SKM-1 treated with dmso at 0.1 percent for 144 hours (cell line): ENCODE measurements at regions not wholly inside any gene's neighbourhood (a gene's known extent, or its start where the extent isn't known, plus 50 kb on each side); places are given as distances from the start of the nearest gene placed in this dataset.

Experiments used
- DNase-seq: peaks from one replicate; lab custom pipeline; 2025; ENCODE audit not compliant: unreplicated experiment; lab: John Stamatoyannopoulos, UW

DNA sequence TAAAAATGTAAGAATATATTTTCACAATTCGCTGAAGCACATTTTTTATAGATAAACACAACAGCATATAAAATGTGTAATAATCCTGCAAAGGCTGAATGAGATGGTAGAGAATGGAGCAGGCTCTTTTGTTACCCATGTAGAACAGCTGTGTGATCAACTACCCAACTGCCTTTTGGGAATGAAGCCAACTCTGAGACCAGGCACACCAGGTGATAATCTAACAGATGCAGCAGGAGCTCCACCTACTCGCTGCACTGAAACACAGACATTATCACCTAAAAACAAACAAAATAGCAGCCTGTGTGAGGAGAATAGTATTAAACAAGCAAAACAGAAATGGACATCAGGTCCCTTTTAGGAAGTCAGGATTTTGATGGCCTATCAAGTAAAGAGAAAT lies 183.3 kb downstream of the CCDC59 start:
- no peak for DNase-seq

DNA sequence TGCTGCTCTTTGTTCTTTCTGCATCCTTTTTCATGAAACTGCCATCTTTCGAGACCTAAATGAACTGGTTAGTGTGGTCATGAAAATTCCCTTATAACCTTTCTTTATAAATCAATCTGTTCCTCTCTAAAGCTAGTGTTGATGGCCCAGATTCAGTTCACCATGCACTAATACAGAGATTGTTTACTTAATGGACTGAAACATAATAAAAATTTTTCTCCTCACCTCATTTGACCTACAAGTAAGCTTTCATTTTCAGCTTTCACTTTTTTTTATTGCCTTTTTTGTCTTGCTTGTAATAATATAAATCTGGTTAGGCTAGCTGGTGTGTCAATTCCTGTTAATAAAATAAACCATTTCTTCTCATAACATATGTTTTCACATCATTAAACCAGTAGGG lies 183.8 kb downstream of the CCDC59 start:
- DNase-seq = no peak

DNA sequence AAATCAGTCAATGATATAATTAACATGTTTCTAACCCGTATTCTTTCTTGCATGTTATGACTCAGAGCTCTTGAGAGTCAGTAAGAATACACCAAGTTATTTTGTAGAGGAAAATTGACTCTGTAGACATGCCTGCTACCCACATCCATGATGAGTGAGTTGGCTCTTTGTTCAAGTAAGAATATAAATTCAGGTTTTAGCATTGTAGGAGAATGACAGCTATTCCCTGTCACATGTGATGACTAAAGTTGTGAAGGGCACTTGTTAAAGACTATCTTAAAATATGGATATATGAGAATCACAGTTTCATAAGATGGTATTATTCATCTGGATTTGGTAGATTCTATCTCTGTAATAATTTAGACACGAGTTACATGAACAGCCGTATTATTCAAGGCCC lies 209.1 kb downstream of the CCDC59 start:
- DNase-seq = no peak

DNA sequence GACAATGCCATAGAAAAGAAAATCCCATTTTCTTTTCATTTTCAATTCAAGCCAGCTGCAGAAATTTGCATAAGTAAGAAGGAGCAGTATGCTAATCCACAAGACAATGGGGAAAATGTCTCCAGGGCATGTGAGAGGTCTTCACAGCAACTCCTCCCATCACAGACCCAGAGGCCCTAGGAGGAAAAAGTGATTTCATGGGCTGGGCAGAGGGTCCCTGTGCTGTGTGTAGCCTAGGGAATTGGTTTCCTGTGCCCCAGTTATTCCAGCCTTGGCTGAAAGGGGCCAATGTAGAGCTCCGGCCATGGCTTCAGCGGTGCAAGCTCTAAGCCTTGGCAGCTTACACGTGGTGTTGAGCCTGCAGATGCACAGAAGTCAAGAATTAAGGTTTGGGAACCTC lies 211.4 kb downstream of the CCDC59 start:
- no peak for DNase-seq

DNA sequence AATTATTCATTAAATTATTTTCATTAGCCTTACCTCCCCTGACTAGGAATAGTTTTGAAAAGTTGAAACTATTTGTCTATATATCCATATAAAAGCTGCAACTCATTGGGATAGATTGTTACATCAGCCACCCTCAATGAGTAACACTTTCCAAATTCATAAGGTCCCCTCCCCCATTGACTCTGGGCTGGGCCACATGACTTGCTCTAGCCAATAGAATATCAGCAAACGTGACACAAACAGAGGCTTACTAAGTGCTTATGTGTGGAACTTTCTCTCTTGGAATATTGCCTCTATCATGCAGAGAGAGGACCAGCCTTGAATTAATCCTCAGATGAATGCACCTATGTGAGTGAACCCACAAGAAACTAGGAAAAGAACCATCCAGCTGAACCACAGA lies 213.7 kb downstream of the CCDC59 start:
- no peak for DNase-seq

DNA sequence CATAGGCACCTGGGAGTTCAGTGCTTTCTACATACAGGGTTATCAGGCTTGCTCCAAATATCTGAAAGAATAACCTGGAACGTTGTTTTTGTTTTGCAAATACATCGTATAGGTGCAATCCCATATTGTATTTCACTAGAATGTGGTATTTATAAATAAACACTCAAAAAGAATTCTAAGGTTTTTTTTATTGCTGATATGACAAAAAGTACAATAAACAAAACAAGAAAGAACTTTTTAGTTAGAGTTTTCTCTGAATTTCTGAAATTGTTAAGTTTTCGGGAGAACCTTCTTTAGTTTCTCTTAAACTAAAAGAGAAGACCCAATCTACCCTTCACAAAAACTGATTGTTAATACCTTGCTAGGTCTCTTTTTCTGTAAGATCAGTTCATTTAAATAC lies 225.8 kb downstream of the CCDC59 start:
- no peak for DNase-seq

DNA sequence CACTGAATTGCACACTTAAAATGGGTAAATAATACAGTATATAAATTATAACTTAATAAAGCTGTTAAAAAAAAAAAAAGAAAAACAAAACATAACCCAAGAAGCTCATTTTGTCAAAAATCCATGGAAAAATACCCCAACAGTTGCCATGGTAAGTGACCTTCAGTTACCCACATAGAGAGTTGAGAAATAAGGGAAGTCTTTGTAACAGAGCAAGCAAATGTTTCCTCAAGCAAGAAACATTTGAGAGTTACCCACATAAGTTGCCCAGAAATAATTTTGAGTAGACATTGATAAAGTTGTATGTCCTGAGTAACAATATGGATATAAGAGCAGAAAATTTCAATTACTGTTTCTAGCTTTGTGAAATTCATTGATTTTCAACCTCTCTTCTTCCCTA lies 227.4 kb downstream of the CCDC59 start:
- DNase-seq = peak; percentile 28

DNA sequence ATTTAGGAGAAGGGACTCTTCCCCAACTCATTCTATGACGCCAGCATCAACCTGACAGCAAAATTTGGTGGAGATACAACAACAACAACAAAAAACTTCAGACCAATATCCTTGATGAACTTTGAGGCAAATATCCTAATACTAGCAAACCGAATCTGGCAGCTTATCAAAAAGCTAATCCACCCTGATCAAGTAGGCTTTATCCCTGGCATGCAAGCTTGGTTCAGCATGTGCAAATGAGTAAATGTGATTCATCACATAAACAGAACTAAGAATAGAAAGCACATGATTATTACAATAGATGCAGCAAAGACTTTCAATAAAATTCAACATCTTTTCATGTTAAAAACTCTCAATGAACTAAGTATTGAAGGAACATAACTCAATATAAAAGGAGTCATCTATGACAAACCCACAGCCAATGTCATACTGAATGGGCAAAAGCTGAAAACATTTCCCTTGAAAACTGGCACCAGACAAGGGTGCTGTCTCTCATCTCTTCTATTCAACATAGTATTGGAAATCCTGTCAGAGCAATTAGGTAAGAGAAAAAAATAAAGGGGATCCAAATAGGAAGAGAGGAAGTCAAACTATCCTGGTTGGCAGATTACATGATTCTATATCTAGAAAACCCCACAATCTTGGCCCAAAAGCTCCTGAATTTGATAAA lies 233.3 kb downstream of the CCDC59 start:
- no peak for DNase-seq

DNA sequence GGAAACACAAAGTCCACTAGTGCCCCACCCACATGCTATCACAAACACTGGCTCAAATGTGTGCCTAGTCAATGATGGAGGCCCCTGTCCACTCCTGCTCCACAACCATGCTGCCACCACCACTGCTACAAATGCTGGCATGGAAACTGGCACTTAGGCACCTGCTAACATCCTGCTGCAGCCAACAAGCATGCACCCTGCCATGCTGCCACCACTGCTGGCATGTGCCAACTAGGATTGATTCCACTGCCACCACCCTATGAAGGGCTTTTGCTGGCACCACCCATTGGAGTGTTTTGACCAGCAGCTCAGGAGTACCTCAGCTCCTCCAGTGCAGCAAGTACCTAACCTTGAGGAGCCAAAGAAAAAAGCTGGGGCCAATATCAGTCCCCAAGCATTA lies 236.6 kb downstream of the CCDC59 start:
- no peak for DNase-seq

DNA sequence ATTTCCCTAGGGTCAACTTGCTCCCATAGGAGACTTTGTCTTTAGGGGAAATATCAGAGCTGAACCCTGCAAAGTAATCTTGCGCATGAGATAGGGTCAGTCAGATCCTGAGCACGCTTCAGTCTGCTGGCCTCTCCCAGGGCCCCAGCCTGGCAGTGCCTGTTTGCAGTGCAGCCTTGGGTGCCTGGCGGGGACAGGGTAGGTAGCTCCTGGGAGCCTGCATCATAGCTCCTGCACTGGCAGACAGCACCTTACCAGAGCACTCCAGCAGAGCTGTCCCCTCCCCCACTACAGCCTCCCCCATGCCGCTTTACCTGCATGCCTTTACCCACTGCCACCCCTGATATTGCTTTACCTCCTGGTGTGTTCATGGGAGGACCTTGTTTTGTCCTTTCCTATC lies 237.3 kb downstream of the CCDC59 start:
- no peak for DNase-seq

DNA sequence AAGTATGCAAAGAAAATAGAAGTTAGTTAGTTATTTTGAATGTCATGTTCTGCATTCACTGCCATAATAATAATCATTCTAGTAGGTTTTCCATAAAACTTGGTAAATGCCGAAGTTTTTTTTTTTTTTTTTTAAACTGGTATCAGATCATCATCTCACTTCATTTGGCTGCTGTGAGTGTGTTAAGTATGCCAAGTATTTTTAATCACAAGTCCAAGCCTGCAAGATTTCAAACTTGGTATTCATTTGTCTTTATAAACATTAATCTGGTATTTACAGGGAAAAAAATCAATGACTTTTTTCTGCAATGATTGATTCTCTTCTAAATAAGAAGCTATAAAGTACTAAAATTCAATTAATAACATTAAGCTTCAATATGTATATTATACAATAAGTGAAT lies 248.9 kb downstream of the CCDC59 start:
- DNase-seq = no peak

DNA sequence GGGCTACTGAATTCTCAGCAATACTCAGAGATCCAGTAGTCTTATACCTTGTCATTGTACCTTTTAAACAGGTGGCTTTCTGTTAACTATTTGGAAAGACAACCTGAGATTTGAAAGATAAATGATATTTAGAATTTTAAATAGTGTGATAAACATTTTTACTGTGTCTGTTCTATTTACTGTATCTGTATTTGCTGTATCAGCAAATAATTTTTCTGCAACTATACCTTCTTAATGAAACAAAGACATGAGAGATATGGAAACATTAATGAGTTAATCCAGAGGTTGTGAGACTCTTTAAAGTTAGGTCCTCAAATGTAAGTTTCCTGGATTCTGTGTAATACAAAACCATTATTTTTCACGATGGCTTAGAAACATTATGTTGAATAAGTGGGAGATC lies 249.6 kb downstream of the CCDC59 start:
- no peak for DNase-seq

DNA sequence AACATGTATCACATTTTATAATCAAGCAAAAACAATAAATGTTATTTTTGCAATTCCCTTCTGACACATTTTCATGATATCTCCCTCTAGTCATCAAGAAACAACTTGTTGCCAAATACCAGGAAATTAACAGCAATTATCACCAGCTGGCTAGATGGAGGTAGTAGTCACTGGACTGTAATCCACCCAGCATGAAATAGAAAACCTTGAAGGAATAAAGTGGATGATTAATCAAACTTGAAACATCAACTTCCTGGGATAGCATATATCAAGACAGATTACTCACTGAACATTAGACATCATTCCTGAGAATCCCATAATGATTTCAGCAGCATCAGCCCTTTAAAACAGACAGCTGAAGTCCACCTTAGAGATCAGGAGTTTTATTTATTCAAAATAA lies 259.0 kb downstream of the CCDC59 start:
- no peak for DNase-seq

DNA sequence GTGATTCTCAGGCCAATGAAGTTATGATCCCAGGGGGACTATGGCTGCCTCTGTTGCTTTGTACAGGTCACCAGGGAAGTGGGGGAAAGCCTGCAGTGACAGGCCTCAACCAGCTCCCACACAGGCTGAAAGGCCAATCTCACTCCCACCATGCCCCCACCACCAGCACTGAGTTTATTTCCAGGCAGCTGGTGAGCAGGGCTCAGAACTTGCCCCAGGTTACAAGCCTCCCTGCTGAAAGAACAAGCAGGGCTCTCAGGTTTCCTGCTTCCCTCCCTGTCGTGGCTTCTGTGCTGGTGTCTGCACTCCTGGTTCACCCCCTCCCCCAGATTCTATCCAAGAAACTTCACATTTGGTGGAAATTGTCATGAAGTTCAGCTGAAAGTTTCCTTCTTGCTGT lies 260.3 kb downstream of the CCDC59 start:
- no peak for DNase-seq

DNA sequence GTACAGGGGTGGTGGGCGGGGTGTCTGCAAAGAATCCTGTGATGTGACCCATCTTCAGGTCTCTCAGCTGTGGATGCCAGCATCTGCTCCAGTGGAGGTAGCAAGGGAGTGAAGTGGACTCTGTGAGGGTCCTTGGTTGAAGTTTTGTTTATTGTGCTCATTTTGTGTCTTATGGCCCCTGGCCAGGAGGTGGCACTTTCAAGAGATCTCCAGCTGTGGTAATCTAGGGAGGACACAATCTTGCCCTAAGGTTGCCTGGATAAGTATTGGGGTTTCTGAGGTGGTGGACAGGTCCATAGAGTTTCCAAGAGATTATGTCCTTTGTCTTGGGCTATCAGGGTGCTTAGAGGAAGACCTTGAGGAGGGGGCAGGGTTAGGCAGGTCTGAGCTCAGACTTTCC lies 260.7 kb downstream of the CCDC59 start:
- DNase-seq = no peak

DNA sequence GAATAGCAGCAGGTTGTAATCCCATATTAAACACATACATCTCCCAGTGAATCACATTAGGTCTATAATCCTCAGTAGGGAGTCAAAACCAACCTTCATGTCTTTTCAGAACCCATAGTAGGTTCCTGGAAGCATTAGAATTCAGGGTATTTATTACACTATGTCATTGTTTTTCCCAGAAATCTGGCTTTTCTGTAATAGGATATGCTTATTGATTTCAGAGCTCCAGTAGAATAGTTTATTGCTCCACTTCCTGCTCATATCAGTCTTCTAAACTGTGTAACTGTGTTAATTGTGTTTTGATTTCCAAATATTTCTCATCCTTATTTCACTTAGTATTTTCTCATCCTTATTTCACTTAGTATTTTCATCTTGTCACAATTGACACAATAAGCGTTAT lies 268.0 kb downstream of the CCDC59 start:
- no peak for DNase-seq

DNA sequence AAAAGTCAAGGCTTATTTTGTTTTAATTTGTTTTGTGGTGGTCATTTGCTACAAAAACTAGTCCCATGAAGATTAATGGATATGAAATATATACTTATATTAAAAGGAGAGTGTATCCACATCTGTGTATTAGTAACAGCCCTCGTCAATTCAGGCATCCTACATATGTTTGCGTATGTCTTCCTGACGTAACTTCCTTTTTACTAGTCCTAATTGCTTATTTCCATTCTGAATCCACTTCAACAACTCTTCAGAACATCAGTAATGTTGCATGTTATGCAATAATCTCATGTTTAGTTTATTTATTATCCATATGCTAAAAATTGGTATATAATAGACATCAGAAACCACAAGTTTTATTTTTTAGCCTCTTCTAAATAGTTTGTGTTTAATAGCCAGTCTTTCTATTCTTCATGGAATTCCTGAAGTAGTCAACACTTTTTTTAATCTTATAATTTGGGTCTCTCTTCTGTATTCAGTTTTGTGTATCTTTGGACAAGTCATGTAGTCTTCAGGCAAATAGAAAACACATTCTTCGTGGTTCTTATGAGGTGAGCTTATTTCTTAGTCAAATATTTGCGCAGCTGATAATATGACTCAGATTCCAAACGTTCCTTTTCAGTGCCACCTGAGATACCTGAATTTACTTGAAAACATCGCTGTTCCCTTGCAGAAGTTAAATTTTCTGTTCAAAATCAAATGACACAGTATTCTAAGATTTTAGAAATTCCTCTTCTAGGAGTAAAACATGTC lies 268.6 kb downstream of the CCDC59 start:
- no peak for DNase-seq

DNA sequence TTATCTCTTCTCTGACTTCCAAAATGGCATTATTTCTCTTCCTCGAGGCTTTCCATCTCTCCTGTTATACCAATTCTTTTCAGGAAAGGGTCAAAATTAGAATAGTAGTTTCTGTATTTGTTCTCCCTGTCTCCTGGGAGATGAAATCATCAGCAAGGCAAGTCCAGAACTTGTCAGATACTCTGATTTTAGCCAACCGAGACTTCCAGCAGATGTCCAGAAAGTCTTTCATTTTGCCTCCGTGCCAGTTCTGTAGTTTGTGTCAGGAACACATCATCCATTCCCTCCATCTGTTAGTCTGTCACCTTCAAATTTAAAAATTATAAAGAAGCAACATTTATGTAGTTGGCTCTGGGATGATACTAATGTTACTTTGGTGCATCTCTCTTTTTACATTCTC lies 275.7 kb downstream of the CCDC59 start:
- DNase-seq = no peak

DNA sequence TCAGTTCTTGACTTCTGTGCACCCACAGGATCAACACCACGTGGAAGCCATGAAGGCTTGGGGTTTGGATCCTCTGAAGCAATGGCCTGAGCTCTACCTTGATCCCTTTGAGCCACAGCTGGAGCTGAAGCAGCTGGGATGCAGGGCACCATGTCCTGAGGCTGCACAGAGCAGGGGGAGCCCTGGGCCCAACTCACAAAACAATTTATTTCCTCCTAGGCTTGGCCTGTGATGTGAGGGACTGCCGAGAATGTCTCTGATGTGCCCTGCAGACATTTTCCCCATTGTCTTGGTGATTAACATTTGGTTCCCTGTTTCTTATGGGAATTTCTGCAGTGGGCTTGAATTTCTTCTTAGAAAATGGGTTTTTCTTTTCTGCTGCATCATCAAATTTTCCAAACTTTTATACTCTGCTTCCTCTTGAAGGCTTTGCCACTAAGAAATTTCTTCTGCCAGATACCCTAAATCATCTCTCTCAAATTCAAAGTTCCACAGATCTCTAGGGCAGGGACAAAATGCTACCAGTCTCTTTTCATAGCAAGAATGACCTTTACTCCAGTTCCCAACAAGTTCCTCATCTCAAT lies 288.2 kb downstream of the CCDC59 start:
- DNase-seq = no peak

DNA sequence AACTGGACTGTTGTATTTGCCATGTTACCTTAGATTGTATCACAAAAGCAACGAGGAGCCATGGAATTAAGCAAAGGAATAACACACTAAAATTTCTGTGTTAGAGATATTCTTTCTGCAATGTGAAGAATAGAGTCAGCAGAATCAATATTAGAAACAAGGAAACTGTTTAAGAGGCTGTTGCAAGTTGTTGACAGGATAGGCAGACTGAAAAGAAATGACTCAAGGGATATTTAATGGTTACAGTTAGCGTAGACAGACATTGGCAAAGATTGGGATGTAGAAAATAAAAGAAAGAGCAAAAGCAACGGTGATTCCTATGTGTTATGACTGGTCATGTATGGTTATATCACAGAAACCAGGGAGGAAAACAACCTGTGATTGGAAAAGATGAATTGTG lies 299.0 kb upstream of the PPFIA2 start:
- no peak for DNase-seq

DNA sequence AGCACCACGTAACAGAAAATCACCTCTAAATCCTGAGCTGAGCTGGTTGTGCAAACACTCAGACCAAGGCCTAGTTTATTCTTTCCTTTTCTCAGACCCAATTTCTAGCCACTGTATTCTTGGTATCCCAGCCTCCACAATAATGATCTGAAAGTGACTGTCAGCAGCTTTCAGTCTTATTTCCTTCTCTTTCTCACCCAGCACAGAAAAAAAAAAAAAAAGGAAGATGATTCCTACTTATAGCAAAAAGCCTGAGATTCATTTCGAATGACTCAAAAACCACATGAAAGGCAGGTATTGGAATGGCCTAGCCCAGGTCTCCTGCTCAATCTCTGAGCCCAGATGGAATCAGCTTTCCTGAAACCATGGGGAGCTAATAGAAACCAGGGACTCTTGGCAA lies 298.6 kb upstream of the PPFIA2 start:
- DNase-seq = no peak

DNA sequence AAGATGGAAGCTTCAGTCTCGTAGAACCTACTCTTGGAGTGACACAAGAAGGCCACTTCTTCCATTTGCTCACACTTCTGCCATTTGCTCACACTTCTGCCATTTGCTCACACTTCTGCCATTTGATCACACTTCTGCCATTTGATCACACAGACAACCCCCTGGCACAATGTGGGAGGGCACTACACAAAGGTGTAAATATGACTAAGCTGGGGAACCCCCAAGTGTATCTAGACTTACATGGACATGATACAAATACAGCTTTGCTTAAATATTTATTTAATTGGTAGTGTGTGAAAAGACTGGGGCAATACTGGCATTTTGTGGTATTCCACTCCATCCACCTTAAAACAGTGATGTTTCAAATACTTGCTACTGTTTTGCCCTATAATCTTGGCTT lies 296.2 kb upstream of the PPFIA2 start:
- no peak for DNase-seq

DNA sequence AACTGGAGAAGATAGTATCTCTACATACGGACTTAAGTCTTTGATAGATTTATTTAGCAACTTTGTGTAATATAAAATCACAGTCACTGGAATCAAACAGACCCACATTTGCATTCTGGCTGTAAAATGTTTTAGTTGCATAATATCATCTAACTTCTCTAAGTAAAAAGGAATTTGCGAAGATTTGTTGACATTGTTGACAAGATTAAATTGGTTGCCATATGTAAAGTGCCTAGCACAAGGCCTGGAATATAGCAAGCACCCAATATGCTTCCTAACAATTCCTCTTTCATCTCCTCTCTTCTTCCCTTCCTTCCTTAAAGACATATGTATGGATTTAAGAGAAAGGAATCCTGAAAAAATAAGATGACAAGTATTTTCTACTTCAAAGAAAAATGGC lies 295.4 kb upstream of the PPFIA2 start:
- no peak for DNase-seq
